T-helper 1 cell treated with Interleukin-12 subunit alpha and Interleukin-12 subunit beta and Interleukin-4 antibody, amounts not matched to agents 30 ng/mL and 1 ng/mL, for 36 hours (primary cell): ENCODE measurements at regions not wholly inside any gene's neighbourhood (a gene's known extent, or its start where the extent isn't known, plus 50 kb on each side); places are given as distances from the start of the nearest gene placed in this dataset.

Experiments used
- intact Hi-C: fragments of 100-400 bp; cut with micrococcal nuclease; formaldehyde crosslinking; loops from one replicate; pipeline ENCODE4 v1.15.1; 2024

DNA sequence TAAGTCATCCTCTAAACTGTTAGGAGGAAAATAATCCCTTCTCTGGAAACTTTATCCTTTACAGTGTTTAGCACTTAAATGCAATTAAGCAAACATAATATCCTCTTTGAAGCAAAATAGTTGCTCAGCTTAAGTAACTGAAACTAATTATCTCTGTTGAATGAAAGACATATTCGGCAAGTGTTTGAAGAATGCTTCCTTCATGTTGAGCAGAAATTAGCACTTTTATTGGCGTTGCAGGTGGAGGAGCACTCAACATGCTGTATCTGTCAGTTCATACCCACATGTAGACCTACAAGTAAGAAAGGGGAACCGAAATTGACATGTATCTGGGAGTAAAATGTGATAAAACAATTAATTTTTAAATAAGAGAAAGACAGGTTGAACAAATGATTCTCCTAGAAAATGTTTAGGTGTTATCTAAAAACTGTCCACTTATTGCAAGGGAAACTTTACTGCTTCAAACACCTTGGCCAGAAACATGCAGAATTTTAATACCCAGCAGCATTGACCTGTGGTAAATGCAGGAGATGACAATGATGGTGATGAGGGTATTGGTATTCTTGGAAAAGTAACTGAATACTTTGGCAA, 987.0 kb upstream of the MAP3K7 start:
- intact Hi-C loops = no loop called here

- intact Hi-C loops = no loop called here
Measured at GRCh38 chr6:91572878-91573277, 986.0 kb upstream of the MAP3K7 start.

GRCh38 chr6:91569071-91569470, 982.2 kb upstream of the MAP3K7 start:
- intact Hi-C loops = no loop called here

DNA sequence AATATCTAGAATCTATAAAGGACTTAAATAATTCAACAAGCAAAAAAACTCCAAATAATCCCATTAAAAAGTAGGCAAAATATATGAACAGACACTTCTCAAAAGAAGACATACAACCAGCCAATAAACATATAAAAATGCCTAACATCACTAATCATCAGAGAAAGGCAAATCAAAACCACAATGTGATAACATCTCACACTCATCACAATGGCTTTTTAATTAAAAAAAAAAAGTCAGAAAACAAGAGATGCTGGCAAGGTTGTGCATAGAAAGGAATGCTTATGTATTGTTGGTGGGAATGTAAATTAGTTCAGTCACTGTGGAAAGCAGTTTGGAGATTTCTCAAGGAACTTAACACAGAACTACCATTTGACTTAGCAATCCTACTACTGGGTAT, 979.6 kb upstream of the MAP3K7 start:
- intact Hi-C loops = no loop called here

- intact Hi-C loops = no loop called here
Measured at GRCh38 chr6:91565207-91565606, 978.3 kb upstream of the MAP3K7 start.

GRCh38 chr6:91562955-91563354, 976.1 kb upstream of the MAP3K7 start:
- intact Hi-C loops = no loop called here

DNA sequence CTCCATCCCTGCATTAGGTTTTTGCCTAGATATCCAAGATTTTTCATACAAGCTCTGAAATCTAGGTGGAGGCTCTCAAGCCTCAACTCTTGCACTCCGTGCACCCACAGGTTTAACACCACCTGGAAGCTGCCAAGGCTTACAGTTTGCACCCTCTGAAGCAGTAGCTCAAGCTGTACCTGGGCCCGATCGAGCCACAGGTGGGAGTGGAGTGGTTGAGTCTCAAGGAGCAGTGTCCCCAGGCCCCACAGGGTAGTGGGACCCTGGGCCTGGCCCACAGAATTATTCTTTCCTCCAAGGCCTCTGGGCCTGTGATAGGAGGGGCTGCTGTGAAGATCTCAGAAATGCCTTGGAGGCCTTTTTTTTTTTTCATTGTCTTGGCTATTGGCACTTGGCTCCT, 973.5 kb upstream of the MAP3K7 start:
- intact Hi-C loops = no loop called here

DNA sequence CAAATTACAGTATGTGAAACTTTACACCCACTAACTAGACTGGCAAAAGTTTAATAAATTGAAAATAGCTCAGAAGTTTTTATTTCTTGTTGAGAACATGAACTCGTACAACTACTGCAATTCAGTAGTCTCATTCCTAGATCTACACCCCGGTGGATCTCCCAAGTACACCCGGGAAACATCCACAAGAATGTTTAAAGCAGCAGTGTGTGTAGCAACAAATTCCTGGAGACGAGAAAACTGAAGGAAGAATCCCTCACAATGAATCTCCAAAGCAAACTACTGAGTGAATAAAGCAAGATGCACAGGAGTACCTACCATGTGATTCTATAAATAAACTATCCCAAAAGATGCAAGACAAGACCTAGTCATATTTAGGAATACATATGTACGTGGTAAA, 954.0 kb upstream of the MAP3K7 start:
- intact Hi-C loops = no loop called here

GRCh38 chr6:91539456-91539855, 952.6 kb upstream of the MAP3K7 start:
- intact Hi-C loops = no loop called here

DNA sequence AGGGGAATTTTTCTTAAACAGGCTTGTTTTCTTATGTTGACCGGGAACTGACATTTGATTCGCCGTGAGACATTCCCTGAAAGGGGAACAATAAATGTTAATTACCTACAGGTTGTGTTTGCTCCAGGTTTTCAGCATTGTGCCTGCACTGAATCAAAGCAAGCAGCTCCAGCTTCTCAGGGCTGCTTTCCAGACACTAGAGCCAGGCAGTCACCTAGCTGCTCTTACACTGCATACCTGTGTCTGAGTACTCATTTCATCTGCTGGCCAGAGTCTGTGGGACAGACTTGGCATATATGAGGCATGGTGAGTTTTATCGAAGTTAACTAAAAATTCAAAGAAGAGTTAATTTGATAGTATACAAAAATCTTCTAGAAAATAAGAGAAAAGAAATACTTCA, 951.8 kb upstream of the MAP3K7 start:
- intact Hi-C loops = no loop called here

DNA sequence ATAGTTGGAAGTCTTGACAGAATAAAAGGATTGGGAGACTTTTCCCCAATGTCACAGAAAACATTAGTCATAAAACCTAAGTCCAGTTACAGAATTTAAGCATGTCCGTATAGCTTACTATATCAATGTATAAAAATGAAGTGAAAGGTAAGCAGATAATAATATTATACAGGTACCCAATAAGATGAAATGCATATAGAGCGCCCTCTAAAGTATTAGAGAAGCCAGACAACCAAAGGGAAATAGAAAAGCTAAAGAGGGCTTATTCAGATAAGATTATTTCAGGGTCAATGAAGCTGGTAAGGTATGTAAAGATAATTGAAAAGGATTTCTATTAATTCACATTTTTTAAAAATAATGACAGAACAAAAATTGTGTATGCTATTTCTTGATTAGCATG, 947.7 kb upstream of the MAP3K7 start:
- intact Hi-C loops = no loop called here

DNA sequence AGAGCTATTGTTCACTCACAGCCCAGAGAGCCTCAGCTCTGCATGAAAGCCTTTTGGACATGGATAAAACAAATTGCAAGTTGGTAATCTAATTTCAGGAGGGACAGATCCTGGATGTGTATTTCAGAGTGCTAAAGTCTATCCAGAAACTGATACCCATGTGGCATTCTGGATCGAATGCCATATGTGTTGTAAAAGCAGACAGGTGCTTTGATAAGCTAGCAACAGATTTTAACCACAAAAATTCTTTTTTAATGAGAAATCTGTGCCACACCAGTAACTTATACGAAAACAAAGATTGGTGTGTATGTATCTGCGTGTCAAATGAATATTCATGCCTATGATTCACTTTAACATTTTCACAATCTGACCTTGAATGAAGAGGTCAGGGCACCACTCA, 936.6 kb upstream of the MAP3K7 start:
- intact Hi-C loops = no loop called here

DNA sequence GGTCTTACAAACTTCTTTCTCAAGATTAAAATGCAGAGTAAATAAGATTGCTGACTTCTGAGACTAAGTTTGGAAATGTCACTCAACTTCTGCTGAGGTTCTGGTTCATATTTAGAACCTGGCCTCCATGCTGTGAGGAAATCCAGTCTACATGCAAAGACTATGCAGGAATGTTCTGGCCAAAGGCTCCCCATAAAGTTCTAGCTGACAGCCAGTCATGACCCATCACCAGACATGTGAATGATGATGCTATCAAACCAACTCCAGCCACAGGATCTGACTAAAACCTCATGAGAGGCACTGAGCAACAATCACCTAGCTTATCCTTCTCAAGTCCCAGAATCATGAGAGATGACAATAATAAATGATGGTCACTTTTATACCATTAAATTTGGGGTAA, 935.1 kb upstream of the MAP3K7 start:
- intact Hi-C loops = no loop called here

GRCh38 chr6:91509711-91510110, 922.8 kb upstream of the MAP3K7 start:
- intact Hi-C loops = no loop called here

DNA sequence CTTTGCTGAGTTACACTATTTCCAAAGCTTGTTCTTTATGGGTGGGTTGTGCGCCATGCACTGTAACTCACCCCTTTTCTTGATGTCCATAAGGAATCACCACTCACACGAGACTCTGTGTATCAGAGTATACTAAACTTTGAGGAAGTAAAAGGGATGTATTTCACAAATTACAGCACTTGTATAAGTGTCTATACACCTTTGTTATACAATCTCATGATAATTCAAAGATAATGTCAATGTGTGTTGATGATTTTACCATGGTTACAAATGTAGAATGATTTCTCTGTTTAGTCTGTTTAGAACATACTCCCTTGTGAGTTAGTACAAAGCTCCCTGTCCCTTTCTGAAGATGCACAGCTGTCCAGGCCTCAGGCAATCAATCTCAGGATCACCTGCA, 922.2 kb upstream of the MAP3K7 start:
- intact Hi-C loops = no loop called here

GRCh38 chr6:91506509-91506908, 919.6 kb upstream of the MAP3K7 start:
- intact Hi-C loops = no loop called here

DNA sequence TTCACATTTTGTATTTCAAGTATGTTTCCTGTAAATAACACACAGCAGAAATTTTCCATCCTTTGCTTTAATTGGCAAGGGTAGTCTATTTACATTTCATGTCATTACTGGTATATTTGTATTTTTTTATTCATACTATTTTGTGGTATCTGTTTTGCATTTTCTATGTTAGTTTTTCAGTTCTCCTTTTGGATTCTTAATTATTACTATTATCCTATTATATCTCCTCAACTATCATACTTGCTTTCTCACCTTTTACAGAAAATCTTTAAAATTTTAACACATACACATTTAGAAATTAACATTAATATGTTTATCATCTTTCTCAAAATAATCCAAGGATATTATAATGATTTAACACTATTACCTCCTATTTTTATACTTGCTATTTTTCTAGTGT, 918.3 kb upstream of the MAP3K7 start:
- intact Hi-C loops = no loop called here

- intact Hi-C loops = no loop called here
Measured at GRCh38 chr6:91501930-91502329, 915.1 kb upstream of the MAP3K7 start.

- intact Hi-C loops = no loop called here
Measured at GRCh38 chr6:91500689-91501303, 913.9 kb upstream of the MAP3K7 start.

- intact Hi-C loops = no loop called here
Measured at GRCh38 chr6:91498576-91498975, 911.7 kb upstream of the MAP3K7 start.

- intact Hi-C loops = no loop called here
Measured at GRCh38 chr6:91497770-91498169, 910.9 kb upstream of the MAP3K7 start.

- intact Hi-C loops = no loop called here
Measured at GRCh38 chr6:91490671-91491301, 903.9 kb upstream of the MAP3K7 start.

GRCh38 chr6:91487696-91488392, 901.0 kb upstream of the MAP3K7 start:
- intact Hi-C loops = no loop called here
